ENCODE measurements at regions not wholly inside any gene's neighbourhood (a gene's known extent, or its start where the extent isn't known, plus 50 kb on each side); places are given as distances from the start of the nearest gene placed in this dataset.

DNA sequence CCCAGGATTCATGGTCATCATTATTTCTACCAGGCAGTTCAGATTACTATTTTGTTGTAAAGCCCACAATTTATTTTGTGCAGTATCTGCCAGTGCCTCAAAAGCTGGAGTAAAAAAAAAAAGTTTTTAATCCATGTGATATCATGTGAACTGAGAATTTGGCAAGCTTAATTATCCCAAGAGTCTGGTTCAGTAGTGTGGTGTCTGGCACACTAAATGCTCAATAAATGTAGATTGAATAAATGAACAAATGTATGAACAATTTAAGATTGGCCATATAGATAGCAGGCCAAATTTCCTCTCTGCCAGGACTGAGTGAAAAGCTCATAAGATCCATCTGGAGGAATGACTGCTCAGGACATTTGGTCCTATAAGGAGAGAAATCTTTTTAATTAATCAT lies 533.0 kb downstream of the TLE1 start:
- TF ChIP-seq, protein P1, sequence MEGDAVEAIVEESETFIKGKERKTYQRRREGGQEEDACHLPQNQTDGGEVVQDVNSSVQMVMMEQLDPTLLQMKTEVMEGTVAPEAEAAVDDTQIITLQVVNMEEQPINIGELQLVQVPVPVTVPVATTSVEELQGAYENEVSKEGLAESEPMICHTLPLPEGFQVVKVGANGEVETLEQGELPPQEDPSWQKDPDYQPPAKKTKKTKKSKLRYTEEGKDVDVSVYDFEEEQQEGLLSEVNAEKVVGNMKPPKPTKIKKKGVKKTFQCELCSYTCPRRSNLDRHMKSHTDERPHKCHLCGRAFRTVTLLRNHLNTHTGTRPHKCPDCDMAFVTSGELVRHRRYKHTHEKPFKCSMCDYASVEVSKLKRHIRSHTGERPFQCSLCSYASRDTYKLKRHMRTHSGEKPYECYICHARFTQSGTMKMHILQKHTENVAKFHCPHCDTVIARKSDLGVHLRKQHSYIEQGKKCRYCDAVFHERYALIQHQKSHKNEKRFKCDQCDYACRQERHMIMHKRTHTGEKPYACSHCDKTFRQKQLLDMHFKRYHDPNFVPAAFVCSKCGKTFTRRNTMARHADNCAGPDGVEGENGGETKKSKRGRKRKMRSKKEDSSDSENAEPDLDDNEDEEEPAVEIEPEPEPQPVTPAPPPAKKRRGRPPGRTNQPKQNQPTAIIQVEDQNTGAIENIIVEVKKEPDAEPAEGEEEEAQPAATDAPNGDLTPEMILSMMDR (conservative IDR thresholded peaks at IDR 0.05), result no peak
- TF ChIP-seq EZH2 (IDR thresholded peaks at IDR 0.05; ENCODE audit: low read depth), result no peak
